NCI-H2107 treated with DMSO at 0.1 percent for 48 hours (cell line): ENCODE measurements at regions not wholly inside any gene's neighbourhood (a gene's known extent, or its start where the extent isn't known, plus 50 kb on each side); places are given as distances from the start of the nearest gene placed in this dataset.
A peak's percentile ranks its signal among the peaks of the same experiment; 100 is the strongest.
"Not testable (repeated sequence)": the region's sequence is repeated elsewhere in the genome, so short reads cannot be mapped to it uniquely, and the experiment has no call there.

Experiments used
- DNase-seq: peaks from one replicate; lab custom pipeline; 2025; ENCODE audit not compliant: unreplicated experiment; lab: John Stamatoyannopoulos, UW

GRCh38 chr3:125791021-125791420 lies 178.0 kb upstream of the ROPN1B start:
- DNase-seq: not testable (repeated sequence)

- not testable (repeated sequence) for DNase-seq
These were observed 159.0 kb upstream of the ROPN1B start for GRCh38 chr3:125810010-125810409.

- DNase-seq: not testable (repeated sequence)
These were observed 146.8 kb upstream of the ROPN1B start for GRCh38 chr3:125822175-125822574.

GRCh38 chr3:125831005-125831750 lies 137.8 kb upstream of the ROPN1B start:
- not testable (repeated sequence) for DNase-seq

GRCh38 chr3:125835562-125835961 lies 133.4 kb upstream of the ROPN1B start:
- not testable (repeated sequence) for DNase-seq

- not testable (repeated sequence) for DNase-seq
These were observed 132.9 kb upstream of the ROPN1B start for GRCh38 chr3:125836011-125836551.

GRCh38 chr3:125836786-125837185 lies 132.2 kb upstream of the ROPN1B start:
- not testable (repeated sequence) for DNase-seq

GRCh38 chr3:125838857-125839256 lies 130.1 kb upstream of the ROPN1B start:
- not testable (repeated sequence) for DNase-seq

- DNase-seq: not testable (repeated sequence)
These were observed 128.5 kb upstream of the ROPN1B start for GRCh38 chr3:125840465-125840864.

GRCh38 chr3:125847966-125848365 lies 121.0 kb upstream of the ROPN1B start:
- not testable (repeated sequence) for DNase-seq

GRCh38 chr3:125855006-125855405 lies 114.0 kb upstream of the ROPN1B start:
- not testable (repeated sequence) for DNase-seq

GRCh38 chr3:125860547-125860946 lies 108.4 kb upstream of the ROPN1B start:
- DNase-seq: not testable (repeated sequence)

- DNase-seq: not testable (repeated sequence)
These were observed 106.1 kb upstream of the ROPN1B start for GRCh38 chr3:125862841-125863254.

- DNase-seq: not testable (repeated sequence)
These were observed 104.4 kb upstream of the ROPN1B start for GRCh38 chr3:125864532-125864931.

GRCh38 chr3:125886006-125886405 lies 83.0 kb upstream of the ROPN1B start:
- DNase-seq: peak; percentile 93

- not testable (repeated sequence) for DNase-seq
These were observed 69.8 kb upstream of the ROPN1B start for GRCh38 chr3:125899181-125899580.

GRCh38 chr3:125901473-125901872 lies 67.5 kb upstream of the ROPN1B start:
- DNase-seq: not testable (repeated sequence)

- DNase-seq: not testable (repeated sequence)
These were observed 65.1 kb upstream of the ROPN1B start for GRCh38 chr3:125903780-125904455.

GRCh38 chr3:125907279-125907678 lies 61.7 kb upstream of the ROPN1B start:
- not testable (repeated sequence) for DNase-seq

- not testable (repeated sequence) for DNase-seq
These were observed 58.1 kb upstream of the ROPN1B start for GRCh38 chr3:125910851-125911250.

- peak; percentile 65 for DNase-seq
These were observed 54.2 kb upstream of the ROPN1B start for GRCh38 chr3:125914608-125915436.
